ENCODE measurements at regions not wholly inside any gene's neighbourhood (a gene's known extent, or its start where the extent isn't known, plus 50 kb on each side); places are given as distances from the start of the nearest gene placed in this dataset.

- TF ChIP-seq ATF2 (IDR thresholded peaks at IDR 0.05; ENCODE audit: low read length) (no peak), YY1 (IDR thresholded peaks at IDR 0.05; ENCODE audit: low read depth, low read length) (no peak), CBX8 (IDR thresholded peaks at IDR 0.05; ENCODE audit: borderline replicate concordance, low read depth, low read length) (no peak)
Measured at GRCh38 chr9:99565203-99565602, 256.5 kb upstream of the NR4A3 start (continued).
